ENCODE measurements at regions not wholly inside any gene's neighbourhood (a gene's known extent, or its start where the extent isn't known, plus 50 kb on each side); places are given as distances from the start of the nearest gene placed in this dataset.

GRCh38 chr1:209250861-209251636 lies 332.5 kb upstream of the CAMK1G start:
- ATAC-seq (no peak), DNase-seq (no peak)
- no peak overlapping the region for H3K4me3 ChIP-seq
- H3K4me1 ChIP-seq = no peaks in the 10 kb centered on the region
- no peak overlapping the region for H3K27ac ChIP-seq
- intact Hi-C loops (cut with DNase I) = loop anchor here in 2 of 10 donors (5.0 to 10.0 kb wide), 2 partner anchors 49 to 184 kb away; no protein-coding TSS in a partner anchor
- no peaks in the 10 kb centered on the region for H3K36me3 ChIP-seq
- H3K27me3 ChIP-seq = peaks cover 0 to 18% (median 0%) of the 10 kb centered on the region in 7 donors
- TF ChIP-seq CTCF (IDR thresholded peaks at IDR 0.05) = no peak
- WGBS, 2 donors = 71 to 97% methylated on average over 4 of the region's 4 CpGs
- H3K9me3 ChIP-seq = no peaks in the 10 kb centered on the region

GRCh38 chr1:209256766-209257350 lies 326.7 kb upstream of the CAMK1G start:
- Histone ChIP-seq H3K27me3 (peaks cover 0 to 30% (median 6%) of the 10 kb centered on the region in 7 donors), H3K9me3 (peaks cover 0 to 20% (median 4%) of the 10 kb centered on the region in 11 donors), H3K4me3 (no peak overlapping the region), H3K27ac (no peak overlapping the region), H3K4me1 (no peaks in the 10 kb centered on the region), H3K36me3 (no peaks in the 10 kb centered on the region)
- no peak for TF ChIP-seq CTCF (IDR thresholded peaks at IDR 0.05)
- ATAC-seq = no peak
- intact Hi-C loops (cut with DNase I) = loop anchor here in 1 of 10 donors (10.0 kb wide), 1 partner anchor 178 kb away; no protein-coding TSS in a partner anchor
- no peak for DNase-seq
- WGBS, 2 donors = 77 to 82% methylated on average over 14 of the region's 14 CpGs

DNA sequence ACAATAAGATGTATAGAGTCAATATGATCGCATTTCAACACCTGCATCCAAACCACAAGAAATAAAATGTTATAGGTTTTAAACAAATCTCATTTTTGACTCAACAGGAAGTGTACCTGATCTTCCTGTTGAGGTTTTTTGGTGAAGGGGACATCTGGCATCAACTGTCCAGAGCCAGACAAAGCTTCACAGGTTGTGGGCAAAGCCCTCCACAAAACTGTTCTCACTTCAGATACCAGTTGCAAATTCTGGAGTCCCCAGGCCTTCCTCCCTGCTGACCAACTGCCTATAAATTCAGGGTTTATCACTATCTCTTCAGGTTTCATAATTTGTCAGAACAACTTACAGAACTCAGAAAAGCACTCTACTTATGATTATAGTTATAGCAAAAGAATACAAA lies 326.1 kb upstream of the CAMK1G start:
- Histone ChIP-seq H3K4me3 (no peak overlapping the region), H3K27me3 (peaks cover 0 to 30% (median 6%) of the 10 kb centered on the region in 7 donors), H3K9me3 (peaks cover 0 to 20% (median 4%) of the 10 kb centered on the region in 11 donors), H3K36me3 (no peaks in the 10 kb centered on the region), H3K4me1 (no peaks in the 10 kb centered on the region), H3K27ac (no peak overlapping the region)
- no peak for ATAC-seq
- WGBS, 2 donors = 91 to 95% methylated on average over 1 of the region's 1 CpG
- no peak for DNase-seq
- no peak for TF ChIP-seq CTCF (IDR thresholded peaks at IDR 0.05)
- intact Hi-C loops (cut with DNase I) = loop anchor here in 1 of 10 donors (10.0 kb wide), 1 partner anchor 177 kb away; no protein-coding TSS in a partner anchor

DNA sequence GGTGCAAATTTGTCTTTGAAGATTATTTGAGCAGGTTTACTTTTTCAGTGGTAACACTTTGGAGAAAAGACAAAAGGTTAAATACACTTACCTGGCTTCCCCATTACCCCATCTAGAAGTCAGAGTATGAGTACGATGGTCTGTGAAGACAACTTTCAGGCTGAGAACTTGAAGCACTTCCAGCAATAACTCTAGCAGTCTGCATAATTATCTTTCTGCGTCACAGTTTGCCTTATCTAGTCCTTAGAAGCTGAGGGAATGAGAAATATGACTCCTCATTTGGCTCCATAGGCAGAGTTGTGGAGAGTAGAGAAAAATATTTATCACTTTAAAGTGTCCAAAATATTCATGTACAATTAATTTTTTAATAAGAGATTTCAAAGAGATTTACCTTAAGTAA lies 323.4 kb upstream of the CAMK1G start:
- ATAC-seq = no peak
- 43 to 46% methylated on average over 2 of the region's 2 CpGs for WGBS, 2 donors

More for the DNA sequence above, 323.4 kb upstream of the CAMK1G start:
- Histone ChIP-seq H3K27ac (no peak overlapping the region), H3K4me3 (no peak overlapping the region), H3K27me3 (peaks cover 0 to 24% (median 6%) of the 10 kb centered on the region in 7 donors), H3K9me3 (peaks cover 0 to 20% (median 4%) of the 10 kb centered on the region in 11 donors), H3K36me3 (no peaks in the 10 kb centered on the region), H3K4me1 (no peaks in the 10 kb centered on the region)
- intact Hi-C loops (cut with DNase I) = no loop called here
- no peak for TF ChIP-seq CTCF (IDR thresholded peaks at IDR 0.05)
- DNase-seq = no peak

Data from heart right ventricle (tissue), 16 donors.